ENCODE measurements at regions not wholly inside any gene's neighbourhood (a gene's known extent, or its start where the extent isn't known, plus 50 kb on each side); places are given as distances from the start of the nearest gene placed in this dataset.

DNA sequence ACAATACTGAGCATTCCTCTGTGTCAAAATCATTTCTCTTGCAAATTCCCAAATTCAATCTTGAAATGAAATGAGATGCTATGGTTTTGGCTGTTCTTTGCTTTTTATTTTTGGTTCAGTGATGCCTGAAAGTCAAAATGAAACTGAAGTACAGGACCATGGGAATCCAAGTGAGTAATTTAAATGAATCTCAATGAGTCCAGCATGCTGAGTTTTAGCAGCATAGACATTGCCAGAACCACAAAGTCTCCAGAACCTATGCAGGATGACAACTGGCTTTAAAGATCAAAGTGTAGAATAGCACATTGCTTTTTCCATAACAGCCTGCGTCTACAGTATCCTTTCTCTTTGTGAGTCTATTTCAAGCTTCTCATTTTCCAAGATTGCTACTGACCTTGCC lies 1050.7 kb upstream of the PIK3C3 start:
- no peak for DNase-seq (ENCODE audit: low read depth in 2 of 2)

DNA sequence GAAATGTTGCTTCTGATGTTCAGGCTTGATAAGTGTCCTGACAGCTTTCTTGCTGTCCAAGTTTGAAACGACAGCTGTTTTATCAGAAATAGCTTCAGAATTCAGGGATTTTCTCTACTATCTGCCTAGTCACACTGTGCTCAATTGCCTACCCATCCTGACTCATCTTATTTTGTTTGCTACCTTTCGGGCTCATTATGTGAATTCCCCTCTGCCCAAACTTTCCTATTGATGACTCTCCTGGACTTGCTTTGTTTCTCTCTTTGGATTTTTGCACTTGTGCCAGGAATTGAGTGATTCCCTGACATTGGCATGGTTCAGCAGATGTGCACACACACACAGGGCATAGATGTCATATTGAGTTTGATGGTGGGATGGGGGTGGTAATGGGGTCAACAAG lies 1052.6 kb upstream of the PIK3C3 start:
- no peak for DNase-seq (ENCODE audit: low read depth in 2 of 2)

- DNase-seq (ENCODE audit: low read depth in 2 of 2), result no peak
Observed at GRCh38 chr18:40897884-40898283, 1057.2 kb upstream of the PIK3C3 start.

GRCh38 chr18:40883271-40883670 lies 1071.8 kb upstream of the PIK3C3 start:
- DNase-seq (ENCODE audit: low read depth in 2 of 2), result no peak

GRCh38 chr18:40882468-40882867 lies 1072.6 kb upstream of the PIK3C3 start:
- no peak for DNase-seq (ENCODE audit: low read depth in 2 of 2)

- no peak for DNase-seq (ENCODE audit: low read depth in 2 of 2)
Observed at GRCh38 chr18:40878371-40878770, 1076.7 kb upstream of the PIK3C3 start.

GRCh38 chr18:40877096-40877495 lies 1077.9 kb upstream of the PIK3C3 start:
- DNase-seq (ENCODE audit: low read depth in 2 of 2), result no peak

GRCh38 chr18:40875101-40875615 lies 1079.9 kb upstream of the PIK3C3 start:
- no peak for DNase-seq (ENCODE audit: low read depth in 2 of 2)

GRCh38 chr18:40874233-40874632 lies 1080.8 kb upstream of the PIK3C3 start:
- no peak for DNase-seq (ENCODE audit: low read depth in 2 of 2)

DNA sequence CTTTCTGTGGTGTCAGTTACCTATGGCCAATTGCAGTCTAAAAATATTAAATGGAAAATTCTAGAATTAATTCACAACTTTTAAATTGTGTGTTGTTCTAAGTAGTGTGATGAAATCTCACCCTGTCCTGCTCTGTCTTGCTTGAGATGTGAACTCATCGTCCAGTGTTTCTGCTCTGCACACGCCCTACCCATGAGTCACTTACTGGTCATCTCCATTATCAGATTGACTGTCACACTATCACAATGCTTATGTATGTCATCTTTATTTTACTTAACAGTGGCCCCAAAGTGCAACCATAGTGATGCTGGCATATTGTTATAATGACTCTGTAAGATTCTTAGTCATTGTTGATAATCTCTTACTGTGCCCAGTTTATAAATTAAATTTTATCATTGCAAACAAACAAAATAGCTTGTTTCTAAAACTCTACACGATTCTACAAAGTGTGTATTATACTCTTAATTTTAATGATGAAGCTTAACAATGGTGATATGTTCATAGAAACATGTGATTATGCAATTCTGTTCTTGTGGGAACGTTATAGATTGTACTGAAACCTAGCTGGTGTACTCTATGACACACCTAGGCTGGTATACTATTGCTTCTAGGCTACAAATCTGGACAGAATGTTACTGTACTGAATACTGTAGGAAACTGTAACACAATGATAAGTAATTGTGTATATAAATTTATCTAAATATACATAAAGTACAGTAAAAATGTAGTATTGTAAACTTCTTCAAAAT lies 1086.8 kb upstream of the PIK3C3 start:
- DNase-seq (ENCODE audit: low read depth in 2 of 2), result no peak

- no peak for DNase-seq (ENCODE audit: low read depth in 2 of 2)
Observed at GRCh38 chr18:40867459-40867858, 1087.6 kb upstream of the PIK3C3 start.

GRCh38 chr18:40866968-40867367 lies 1088.1 kb upstream of the PIK3C3 start:
- no peak for DNase-seq (ENCODE audit: low read depth in 2 of 2)

DNA sequence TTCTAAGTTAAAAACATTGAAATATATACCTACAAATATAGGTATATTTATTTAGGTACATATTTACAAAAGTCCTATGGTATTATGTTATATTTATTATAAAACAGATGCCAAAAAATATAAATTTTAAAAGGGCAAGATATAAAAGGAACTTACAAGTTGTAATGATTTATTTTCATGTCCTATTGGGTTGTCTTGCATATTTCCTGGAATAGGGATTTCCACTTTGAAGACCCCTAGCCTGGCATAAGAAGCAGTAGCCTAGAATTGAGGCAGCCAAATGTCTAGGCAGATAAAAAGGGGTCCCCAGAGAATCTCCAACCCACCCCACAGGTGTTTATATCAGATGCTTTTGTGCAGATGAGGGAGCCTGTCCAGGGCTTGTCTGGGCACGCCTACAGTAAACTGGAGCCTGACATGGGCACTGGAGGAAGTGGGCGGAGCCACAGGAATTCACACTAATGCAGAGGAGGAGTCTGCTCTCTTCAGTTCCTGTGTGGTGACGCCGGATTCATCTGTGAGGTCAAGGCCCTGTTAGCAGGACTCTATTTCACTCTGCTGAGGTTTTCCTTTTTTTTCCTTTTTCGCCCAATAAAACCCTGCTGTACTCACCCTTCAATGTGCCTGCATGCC lies 1088.9 kb upstream of the PIK3C3 start:
- DNase-seq (ENCODE audit: low read depth in 2 of 2), result no peak

- no peak for DNase-seq (ENCODE audit: low read depth in 2 of 2)
Observed at GRCh38 chr18:40864846-40865245, 1090.2 kb upstream of the PIK3C3 start.

- no peak for DNase-seq (ENCODE audit: low read depth in 2 of 2)
Observed at GRCh38 chr18:40863801-40864200, 1091.2 kb upstream of the PIK3C3 start.

DNA sequence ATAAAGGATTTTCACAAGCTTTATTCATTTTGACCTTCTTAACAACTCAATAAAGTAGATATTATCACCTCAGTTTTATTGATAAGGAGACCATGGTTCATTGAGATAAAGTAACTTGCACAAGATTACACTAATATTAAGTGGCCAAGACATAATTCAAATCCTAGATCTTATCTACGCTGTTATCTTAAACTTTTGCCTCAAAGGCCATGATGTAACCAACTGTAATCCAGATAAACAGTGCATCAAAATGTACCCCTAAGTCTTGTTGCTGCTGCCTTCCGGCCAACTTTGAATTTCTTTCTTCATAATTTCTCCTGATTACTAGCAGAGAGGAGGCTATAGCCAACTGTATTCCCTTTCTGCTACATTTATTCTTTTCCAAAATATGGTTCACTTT lies 1094.8 kb upstream of the PIK3C3 start:
- no peak for DNase-seq (ENCODE audit: low read depth in 2 of 2)

DNA sequence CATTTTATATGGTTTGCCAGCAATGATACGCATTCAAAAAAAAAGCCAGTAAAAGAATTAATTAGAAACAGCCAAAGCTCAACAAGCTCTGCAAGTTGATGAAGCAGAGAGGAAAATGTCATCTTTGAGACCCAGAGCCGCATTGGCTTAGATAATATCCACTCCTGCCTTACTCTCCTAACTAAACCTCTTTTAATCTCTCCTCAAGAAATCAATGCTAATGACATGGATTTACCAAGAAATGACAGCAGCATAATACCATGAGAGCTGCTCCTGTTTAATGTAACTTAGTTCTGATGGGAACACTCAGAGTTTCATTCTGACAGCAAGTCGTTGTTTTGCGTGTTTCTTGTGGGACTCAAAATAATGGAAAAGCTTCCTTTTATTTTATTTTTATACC lies 1099.4 kb upstream of the PIK3C3 start:
- no peak for DNase-seq (ENCODE audit: low read depth in 2 of 2)

- no peak for DNase-seq (ENCODE audit: low read depth in 2 of 2)
Observed at GRCh38 chr18:40852406-40852805, 1102.6 kb upstream of the PIK3C3 start.

GRCh38 chr18:40851014-40851429 lies 1104.0 kb upstream of the PIK3C3 start:
- no peak for DNase-seq (ENCODE audit: low read depth in 2 of 2)

DNA sequence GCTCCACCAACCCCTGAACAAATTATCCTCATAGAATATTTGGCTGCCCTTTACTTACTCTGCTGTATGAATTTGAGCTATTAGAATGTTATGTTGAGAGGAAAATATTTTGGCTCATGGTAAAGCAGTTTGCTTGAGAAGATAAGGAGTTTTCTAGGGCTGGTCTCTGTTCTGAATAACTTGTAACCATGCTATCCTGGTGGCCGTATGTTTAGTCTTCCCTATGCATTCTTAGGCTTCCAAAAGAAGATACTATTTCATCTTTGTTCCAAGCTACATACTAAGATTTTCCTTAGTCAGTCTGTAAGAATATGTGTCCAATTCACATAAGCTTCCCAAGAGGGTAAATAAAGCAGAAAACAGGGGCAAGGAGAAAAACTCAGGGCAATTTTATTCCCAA lies 1105.1 kb upstream of the PIK3C3 start:
- no peak for DNase-seq (ENCODE audit: low read depth in 2 of 2)

- no peak for DNase-seq (ENCODE audit: low read depth in 2 of 2)
Observed at GRCh38 chr18:40841467-40841866, 1113.6 kb upstream of the PIK3C3 start.

DNA sequence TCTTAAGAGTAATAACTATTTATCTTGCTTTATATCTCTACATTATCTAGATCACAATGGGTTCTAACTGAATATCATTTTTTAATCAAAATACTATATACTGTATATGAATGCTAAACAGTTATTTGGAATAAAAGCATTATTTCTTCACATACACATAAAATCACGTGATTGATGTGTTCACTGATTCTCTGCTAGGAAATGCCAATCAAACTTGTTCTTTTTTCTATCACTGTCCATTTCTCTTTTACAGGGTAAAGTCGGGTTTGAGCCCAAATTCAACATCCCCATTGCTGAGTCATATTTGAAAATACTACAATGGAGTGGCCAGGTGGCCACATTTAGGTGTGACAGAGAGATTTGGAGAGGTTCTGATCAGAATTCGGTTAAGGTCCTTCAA lies 1114.0 kb upstream of the PIK3C3 start:
- no peak for DNase-seq (ENCODE audit: low read depth in 2 of 2)

- DNase-seq (ENCODE audit: low read depth in 2 of 2), result no peak
Observed at GRCh38 chr18:40832362-40832761, 1122.7 kb upstream of the PIK3C3 start.
